DOHH2 (cell line): ENCODE measurements at regions not wholly inside any gene's neighbourhood (a gene's known extent, or its start where the extent isn't known, plus 50 kb on each side); places are given as distances from the start of the nearest gene placed in this dataset.
"Not testable (repeated sequence)": the region's sequence is repeated elsewhere in the genome, so short reads cannot be mapped to it uniquely, and the experiment has no call there.

Experiments
- EZH2phosphoT487 ChIP-seq: fragments of 200-600 bp; sonication (generic); IDR thresholded peaks from 2 replicates; pipeline ENCODE4 v1.6.1; 2017; ENCODE audit warnings: borderline replicate concordance, mild to moderate bottlenecking, antibody characterized with exemption, low read length, moderate library complexity, mixed read lengths
- TF ChIP-seq, protein P1 (sequence below): fragments of 200-600 bp; sonication (generic); IDR thresholded peaks from one replicate; pipeline ENCODE4 v1.5.1; 2014; ENCODE audit warnings: antibody characterized with exemption, mild to moderate bottlenecking, low read depth, low read length; ENCODE audit not compliant: poor library complexity, severe bottlenecking

DNA sequence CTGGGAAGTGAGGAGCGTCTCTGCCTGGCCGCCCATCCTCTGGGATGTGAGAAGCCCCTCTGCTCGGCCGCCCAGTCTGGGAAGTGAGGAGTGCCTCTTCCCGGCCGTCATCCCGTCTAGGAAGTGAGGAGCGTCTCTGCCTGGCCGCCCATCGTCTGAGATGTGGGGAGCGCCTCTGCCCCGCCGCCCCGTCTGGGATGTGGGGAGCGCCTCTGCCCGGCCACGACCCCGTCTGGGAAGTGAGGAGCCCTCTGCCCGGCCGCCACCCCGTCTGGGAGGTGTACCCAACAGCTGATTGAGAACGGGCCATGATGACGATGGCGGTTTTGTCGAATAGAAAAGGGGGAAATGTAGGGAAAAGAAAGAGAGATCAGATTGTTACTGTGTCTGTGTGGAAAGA lies 173.9 kb upstream of the PRSS1 start:
- TF ChIP-seq, protein P1, sequence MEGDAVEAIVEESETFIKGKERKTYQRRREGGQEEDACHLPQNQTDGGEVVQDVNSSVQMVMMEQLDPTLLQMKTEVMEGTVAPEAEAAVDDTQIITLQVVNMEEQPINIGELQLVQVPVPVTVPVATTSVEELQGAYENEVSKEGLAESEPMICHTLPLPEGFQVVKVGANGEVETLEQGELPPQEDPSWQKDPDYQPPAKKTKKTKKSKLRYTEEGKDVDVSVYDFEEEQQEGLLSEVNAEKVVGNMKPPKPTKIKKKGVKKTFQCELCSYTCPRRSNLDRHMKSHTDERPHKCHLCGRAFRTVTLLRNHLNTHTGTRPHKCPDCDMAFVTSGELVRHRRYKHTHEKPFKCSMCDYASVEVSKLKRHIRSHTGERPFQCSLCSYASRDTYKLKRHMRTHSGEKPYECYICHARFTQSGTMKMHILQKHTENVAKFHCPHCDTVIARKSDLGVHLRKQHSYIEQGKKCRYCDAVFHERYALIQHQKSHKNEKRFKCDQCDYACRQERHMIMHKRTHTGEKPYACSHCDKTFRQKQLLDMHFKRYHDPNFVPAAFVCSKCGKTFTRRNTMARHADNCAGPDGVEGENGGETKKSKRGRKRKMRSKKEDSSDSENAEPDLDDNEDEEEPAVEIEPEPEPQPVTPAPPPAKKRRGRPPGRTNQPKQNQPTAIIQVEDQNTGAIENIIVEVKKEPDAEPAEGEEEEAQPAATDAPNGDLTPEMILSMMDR = not testable (repeated sequence)
- TF ChIP-seq EZH2phosphoT487 = not testable (repeated sequence)
